Astrocyte (in vitro differentiated cells and primary cell): ENCODE measurements at regions not wholly inside any gene's neighbourhood (a gene's known extent, or its start where the extent isn't known, plus 50 kb on each side); places are given as distances from the start of the nearest gene placed in this dataset.

ENCODE experiments used
- CTCF ChIP-seq: IDR thresholded peaks from 2 replicates; pipeline ENCODE4 v1.5.1; 2011; ENCODE audit warnings: low read depth, mild to moderate bottlenecking, inconsistent platforms, low read length, moderate library complexity; ENCODE audit not compliant: insufficient read depth
- EZH2 ChIP-seq: IDR thresholded peaks from 2 replicates; pipeline ENCODE4 v1.6.1; 2012; ENCODE audit warnings: mild to moderate bottlenecking, low read length, inconsistent platforms; ENCODE audit not compliant: insufficient read depth

- TF ChIP-seq CTCF = no peak
- TF ChIP-seq EZH2 = no peak
Observed at GRCh38 chr2:105635564-105635963, 109.1 kb upstream of the NCK2 start.
